SKM-1 treated with dmso at 0.1 percent for 144 hours (cell line): ENCODE measurements at regions not wholly inside any gene's neighbourhood (a gene's known extent, or its start where the extent isn't known, plus 50 kb on each side); places are given as distances from the start of the nearest gene placed in this dataset.

Source experiments
- DNase-seq: peaks from one replicate; lab custom pipeline; 2025; ENCODE audit not compliant: unreplicated experiment; lab: John Stamatoyannopoulos, UW

DNA sequence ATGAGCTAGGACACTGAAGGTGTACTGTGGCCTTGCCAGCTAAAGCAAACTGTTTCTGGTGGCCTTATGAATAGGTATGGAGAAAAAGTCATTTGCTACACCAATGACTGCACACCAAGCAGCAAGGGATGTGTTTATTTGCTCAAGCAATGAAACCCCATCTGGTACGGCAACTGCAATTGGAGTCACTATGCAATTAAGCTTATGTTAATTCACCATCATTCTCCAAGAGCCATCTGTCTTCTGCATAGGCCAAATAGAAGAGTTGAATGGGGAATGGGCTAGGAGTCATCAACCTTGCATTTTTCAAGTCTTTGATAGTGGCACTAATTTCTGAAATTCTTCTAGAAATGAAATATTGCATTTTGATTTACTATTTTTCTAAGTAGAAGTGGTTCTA, 372.0 kb downstream of the KCNJ3 start:
- DNase-seq: no peak

DNA sequence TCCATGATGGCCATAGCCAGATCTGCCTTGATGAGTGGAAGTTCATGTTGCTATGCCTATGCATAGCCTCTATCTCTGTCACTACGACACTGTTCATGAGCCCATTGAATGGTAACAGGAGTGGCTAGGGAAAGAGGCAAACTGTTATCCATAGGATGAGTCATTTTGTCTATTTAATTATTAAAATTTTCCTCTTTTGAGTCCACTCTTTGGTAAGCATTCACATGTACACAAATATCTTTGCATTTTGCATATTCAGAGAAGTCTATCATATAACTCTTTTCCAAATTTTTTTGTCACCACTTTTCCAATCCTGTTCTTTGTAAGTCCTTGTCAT, 364.4 kb downstream of the KCNJ3 start:
- no peak for DNase-seq

DNA sequence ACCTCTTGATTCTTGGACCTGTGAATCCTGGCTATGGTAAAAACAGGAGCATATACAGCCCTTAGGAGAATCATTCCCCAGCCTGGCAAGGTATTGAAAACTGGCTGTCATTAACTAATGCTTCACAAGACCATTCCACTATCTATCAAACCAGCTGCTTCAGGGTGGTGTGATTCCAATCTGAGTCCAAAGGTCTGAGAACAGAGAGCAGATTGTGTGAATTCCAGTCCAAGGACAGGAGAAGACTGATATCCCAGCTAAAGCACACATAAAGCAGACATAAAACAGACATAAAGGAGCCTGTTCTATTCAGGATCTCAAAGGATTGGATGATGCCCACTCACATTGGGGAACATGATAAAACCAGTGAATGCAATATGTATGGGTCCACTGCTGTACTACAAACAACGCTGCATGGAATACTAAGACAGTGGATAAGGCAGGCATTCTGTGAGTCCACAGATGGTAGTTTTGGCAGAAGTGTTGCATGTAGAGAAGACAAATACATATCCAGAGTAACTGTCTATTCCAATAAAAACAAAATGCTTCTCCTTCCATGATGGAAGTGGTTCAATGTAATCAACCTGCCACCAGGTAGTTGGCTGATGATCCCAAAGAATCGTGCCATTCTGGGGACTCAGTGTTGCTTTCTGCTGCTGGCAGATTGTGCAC, 363.9 kb downstream of the KCNJ3 start:
- no peak for DNase-seq

DNA sequence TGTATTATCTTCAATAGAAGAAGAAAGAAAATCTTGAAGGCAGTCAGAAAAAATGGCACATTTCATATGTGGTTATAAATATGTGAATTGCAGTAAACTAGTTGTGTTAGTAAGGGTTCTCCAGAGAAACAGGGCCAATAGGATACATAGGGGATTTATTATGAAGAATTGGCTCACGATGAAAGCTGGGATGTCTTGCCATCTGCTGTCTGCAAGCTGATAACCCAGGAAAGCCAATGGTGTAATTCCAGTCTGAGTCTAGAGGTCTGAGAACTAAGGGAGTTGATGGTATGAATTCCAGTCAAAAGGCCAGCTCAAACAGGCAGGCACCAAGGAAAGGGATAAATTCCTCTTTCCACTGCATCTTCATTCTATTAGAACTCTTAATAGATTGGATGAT, 362.4 kb downstream of the KCNJ3 start:
- no peak for DNase-seq

DNA sequence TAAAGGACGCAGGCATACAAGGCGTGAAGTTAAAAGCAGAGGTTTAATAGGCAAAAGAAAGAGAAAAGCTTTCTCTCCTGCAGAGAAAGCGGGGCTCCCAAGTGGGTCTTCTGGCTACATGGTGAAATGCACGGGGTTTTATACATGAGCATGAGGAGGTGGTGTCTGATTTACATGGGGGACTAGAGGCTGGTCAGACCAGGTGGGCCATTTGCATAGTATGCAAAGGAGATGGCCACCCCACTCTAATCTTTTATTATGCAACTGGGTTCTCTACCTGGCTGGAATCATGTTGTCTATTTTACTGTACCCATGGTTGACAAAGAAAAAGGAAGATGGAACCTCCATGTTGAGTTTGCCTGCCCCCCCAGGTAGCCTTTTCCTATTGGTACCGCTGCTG, 356.2 kb downstream of the KCNJ3 start:
- DNase-seq: no peak

DNA sequence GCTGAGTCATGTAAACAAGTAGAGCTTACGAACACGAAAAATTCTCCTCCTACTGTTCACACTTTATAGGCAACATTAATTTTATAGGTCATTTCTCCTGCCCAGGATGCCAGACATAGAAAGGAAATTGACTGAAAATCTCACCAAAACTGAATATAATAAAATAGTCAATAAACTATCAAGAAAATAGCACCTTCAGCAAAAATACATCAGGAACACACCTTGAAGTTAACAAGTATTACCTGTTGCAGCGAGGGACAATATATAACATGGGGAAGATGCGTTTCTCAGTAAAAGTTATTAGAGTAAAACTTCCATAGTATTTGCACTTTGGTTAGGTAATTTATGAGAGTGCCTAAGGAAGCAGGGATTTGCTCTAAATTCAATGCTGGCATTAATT, 344.6 kb downstream of the KCNJ3 start:
- DNase-seq: no peak

DNA sequence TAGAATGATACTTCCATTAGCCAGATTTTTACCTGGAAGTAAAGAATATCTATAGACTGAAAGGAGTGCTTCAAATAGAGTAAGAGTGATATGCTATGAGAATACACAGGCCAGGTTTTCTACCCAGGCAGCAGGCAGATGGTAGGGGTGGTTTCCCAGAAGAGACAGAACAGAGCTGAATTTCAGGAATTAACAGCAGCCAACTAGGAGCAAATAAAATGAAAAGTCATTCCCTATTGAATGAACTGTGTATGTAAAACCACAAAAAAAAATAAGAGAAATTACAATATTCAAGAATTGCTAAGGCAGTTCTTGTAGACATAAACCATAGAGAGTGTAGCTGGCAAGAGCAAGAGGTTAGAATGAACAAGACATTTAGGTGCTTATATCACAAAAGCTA, 336.8 kb downstream of the KCNJ3 start:
- no peak for DNase-seq

DNA sequence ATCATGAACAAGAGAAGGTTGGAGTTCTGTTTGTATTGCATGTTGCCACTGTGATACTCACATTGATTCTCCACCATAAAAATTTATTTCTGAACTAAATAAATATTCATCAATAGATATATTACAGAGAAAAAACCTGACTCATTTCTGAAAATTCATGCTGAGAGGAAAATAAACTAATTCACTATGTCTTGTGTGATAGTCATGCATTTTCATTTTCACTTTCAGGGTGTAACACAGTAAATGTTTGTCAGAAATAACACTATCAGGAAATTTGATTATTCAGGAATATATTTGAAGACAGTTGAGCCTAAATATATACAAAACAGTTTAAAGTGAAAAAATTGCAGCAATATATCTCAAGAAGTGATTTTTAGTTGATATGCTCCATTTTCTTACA, 335.2 kb downstream of the KCNJ3 start:
- no peak for DNase-seq

DNA sequence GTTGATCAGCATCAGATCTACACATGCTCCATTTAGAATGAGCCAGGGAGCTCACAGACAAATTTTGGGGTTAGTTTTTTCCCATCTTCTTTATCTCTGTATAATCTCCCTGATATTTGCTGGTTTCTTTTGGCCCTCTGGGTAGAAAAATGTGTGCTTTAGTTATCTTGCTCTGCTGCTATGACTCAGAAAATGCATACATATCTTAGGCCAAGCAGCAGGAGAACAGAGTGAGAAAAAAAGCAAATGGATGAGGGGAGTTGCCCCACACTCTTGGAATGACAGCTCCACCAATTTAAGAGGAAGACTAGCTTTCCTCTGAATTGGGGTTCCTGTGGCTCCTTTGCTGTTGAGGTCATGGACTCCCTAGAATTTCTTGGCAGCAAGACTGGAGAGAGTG, 331.8 kb downstream of the KCNJ3 start:
- DNase-seq: no peak

DNA sequence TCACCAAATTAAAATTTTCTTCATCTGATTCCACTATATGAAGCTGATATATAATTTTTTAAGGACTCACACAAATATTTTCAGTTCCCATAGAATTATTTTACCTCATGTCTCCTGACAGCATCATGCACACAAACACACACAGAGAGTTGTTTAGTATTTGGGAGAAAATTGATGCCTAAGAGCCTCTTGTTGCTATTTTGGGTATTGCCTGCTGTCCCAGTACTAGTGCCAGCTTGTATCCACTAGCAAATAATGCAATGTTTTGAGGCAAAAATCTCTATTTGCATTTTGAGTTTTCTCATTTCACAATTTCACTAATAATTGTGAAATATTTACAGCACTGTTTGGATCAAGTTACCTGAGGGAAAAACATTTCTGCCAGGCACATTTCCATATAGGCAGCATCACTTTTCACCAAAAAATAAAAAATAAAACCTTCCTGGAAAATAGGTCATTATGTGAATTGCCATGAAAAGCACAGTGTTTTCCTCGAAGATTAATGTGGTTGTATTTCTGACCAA, 328.2 kb downstream of the KCNJ3 start:
- no peak for DNase-seq

DNA sequence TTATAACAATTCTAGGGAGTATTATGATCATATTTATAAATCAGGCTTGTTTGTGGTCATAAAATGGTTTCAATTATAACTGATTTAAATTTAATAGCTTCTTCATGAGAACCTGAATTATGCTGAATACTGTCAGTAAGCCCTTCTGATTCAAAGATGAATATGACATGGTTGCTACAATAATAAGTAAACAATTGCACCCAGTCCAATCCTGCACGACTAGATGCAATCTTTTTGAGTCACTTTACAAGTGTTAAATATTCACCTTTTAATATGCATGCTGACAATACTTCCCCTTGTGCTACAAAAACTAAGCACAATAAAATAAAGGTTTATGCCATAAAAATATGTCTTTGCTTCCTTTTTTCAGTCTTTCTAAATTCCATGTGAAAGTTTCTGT, 325.2 kb downstream of the KCNJ3 start:
- DNase-seq: no peak

DNA sequence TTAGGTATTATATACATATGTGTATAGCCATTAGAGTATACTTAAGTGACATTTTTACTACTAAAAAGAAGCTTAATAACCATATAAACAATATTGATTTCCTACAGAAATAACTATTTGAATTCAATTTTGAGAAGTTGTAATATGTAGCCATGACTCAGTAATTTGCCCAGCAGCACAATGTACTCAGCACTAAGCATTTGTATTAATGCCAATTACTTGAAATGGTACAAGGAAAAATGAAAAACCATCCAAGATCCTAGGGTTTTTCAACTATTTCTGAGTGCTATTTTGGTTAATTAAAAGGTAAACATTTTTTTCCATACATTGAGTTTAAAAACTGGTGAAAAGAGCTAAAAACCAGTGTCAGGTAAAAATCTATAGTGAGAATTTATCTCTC, 324.0 kb downstream of the KCNJ3 start:
- DNase-seq: no peak

DNA sequence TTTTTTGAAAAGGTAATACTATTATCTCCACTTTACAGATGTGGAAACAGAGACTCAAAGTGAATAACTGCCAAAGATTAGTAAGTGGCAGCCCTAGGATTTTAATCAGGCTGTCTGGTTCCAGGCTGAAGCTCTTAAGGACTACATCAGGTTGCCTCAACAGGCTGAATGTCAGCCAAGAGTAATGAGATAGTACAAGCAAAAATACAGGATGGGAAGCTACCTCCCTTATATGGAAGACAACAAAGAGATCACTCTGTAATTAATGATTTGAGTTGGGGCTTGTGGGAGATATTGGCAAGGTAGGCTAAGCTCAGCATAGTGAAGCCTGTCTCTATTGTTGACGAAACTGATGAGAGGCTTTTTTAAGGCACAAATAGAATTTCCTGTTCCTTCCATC, 323.1 kb downstream of the KCNJ3 start:
- DNase-seq: no peak

DNA sequence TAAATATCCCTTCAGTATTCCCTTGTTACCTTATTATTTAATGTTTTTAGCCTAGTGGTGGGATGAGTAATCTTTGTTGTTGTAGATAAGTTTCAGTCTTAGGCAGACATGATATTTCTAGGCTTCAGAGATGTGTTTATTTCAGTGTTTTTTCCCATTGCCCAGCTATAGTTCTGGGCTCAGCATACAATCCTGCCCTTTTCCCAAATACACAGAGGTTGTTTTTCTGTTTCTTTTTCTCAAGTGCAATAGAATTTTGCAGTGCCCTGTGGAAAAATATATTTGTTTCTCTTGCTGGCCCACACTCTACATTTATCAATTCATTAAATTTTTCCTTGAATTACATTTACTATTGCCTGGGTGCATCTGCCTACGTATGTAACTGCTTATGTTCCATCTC, 321.8 kb downstream of the KCNJ3 start:
- no peak for DNase-seq

DNA sequence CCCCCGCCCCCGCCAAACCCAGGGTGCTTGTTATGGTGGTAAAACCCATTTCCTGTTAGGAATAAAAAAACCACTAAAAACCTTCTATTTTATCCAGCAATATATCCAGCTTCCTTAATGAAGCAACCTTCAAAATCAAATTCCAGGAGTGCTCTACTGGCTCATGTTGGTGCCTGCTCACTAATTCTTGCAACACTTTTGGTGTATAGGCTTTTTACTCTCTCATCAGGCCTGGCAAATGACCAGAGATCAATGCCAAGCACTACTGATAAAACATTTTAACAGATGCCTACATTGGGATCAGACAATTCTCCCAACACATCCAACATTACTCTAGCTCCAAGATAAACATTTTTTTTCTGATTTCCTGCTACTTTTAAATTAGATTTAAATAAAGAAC, 312.4 kb downstream of the KCNJ3 start:
- no peak for DNase-seq

DNA sequence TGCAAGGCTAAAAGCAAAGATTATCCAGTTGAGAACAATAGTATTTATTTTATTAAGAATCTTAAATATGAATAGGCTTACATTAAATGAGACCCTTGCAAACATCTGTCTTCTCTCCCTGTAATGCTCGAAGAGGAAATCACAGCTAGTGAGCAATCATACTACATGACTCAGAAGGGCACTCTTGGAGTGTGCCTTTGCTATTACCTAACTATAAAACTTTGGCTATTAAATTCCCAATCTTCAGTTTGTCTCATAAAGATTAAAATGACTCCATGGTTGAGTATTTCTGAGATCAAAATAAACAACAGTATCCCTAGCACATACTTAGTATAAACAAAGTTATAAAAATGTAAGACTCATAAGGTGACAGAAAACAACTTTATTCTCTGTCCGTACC, 296.9 kb downstream of the KCNJ3 start:
- no peak for DNase-seq

DNA sequence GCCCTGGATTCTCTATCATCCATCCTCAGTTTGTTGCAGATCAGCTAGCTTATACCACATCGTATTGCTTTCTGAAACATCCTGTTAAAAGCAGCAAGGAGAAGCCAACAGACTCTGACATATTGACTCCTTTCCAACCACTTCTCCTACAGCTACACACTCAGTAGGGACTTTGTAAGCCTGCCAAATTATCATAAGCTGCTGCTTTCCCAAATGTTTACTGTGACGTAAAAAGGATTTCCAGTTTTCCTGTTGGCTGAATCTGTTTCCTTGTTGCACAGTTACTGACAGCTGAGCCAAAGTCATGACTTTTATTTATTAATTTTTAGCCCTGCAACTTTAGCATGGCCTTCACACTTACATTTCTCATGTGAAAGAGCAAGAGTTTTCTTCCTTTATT, 294.3 kb downstream of the KCNJ3 start:
- DNase-seq: no peak

DNA sequence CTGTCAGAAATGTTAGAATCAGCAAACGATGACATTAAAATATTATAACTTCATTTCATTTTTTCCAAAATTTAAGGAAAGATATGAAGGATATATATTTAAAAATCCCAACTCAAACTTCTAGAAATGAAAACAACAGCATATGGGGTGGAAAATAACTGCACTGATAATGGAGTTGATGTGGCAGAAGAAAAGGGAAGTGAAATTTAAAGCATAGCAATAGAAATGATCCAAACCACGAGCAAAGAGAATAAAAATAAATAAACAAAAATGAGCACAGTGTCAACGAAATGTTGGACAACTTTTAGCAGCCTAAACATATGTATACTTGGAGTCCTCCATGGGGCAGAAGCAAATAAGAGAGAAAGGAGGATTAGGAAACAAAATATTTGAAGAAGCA, 280.2 kb downstream of the KCNJ3 start:
- DNase-seq: no peak

DNA sequence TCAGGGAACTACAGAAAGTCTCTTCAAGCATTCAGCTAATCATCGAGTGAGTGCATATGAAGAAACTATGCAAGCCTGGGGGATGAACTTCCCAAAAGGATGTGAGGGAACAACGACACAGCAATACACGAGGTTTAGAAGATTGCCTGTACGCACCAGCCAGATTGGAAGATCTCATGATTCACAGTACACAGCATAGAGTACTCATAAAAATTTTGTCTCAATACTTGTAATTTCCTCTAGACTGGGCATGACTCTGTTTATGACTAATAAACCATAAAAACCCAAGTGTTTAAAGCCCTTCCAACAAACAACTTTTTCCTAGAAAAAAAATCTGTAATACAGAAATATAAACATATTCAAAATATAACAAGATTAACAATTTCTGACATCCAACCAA, 279.7 kb downstream of the KCNJ3 start:
- DNase-seq: no peak

DNA sequence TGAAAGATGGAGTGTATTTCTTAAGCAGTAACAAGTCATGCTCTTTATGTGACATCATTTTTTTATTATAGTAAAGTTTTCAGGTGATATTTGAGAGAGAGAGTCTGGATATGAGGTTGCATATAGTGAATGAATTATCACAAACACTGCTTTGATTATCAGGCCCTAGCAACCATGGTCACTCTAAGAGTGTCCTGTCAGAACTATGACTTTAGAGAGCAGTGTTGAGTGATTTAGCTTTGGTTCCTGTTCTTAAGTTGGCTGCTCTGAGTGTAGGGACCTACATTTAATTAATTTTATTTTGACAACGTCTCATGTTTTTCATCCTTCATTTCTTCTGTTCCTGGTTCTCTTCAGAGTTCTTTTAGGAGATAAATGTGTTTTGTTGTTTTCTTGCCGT, 275.5 kb downstream of the KCNJ3 start:
- no peak for DNase-seq

DNA sequence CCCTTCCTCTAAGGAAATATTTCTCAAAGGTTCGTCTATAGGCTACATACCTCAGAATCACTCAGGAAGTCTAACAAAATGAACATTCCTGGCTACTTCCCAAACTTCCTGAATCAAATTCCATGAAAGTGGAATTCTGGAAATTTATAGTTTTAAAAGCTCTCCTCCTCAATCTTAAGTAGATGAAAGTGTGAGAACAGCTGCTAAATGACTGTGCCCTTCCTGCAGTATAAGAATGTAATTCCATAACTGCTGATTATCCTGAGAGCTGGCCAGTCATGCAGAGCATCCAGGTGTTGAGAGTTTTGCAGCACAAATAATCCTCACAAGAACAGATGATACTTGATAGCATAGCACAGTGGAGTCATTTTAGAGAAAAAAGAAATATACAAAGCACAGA, 265.0 kb downstream of the KCNJ3 start:
- DNase-seq: no peak

DNA sequence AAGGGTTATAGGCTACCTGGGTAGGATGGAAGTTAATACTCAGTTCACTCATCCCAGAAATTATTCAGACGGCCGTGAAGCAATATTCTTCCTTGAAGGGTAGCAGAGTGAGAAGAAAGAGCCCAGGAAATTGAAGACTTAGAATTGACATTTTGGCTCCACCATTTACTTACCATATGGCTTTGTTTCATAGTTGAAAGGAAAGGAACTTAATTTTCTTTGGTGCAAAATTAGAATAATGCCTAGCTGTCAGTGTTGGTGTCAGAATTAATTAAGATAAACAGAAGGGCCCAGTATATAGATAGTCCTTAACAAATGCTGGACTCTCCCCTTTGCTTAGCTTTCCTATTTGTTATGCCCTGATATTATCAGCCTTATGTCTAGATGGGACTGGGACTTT, 263.2 kb downstream of the KCNJ3 start:
- no peak for DNase-seq

DNA sequence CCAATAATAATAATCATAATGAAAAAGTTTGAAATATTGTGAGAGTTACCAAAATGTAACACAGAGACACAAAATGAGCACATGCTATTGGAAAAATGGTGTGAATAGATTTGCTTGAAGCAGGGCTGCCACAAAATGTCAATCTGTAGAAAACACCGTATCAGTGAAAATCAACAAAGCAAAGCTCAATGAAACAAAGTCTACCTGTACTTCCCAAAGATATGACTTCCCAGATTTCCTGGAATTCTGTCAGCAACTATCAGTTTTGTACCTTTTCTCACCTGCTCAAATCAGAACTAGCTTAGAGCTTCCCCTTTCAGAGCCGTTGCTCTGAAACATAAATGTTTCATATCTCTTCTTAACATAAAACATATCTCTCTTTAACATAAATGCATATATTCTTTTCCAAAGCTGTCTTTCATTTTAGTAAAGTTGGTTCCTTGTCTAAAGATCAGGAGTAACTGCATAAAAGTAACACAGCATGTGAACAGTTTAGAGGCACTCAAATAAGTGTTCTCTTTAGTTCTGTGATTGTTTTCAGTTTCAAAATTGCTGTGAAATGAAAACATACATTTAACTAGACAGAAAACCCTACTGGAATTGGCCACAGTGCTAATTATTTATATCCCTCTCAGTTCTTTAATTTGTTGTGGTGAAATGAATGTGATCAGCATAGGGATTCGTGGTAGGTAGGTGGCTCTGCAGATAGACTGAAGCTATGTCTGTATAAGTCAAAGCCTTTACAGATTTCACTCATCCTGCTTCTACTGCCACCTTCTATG, 262.5 kb downstream of the KCNJ3 start:
- no peak for DNase-seq
